Activated CD4-positive, alpha-beta T cell treated with anti-CD3 and anti-CD28 coated beads for 36 hours (primary cell): ENCODE measurements at regions not wholly inside any gene's neighbourhood (a gene's known extent, or its start where the extent isn't known, plus 50 kb on each side); places are given as distances from the start of the nearest gene placed in this dataset.

ENCODE experiments used
- ATAC-seq: fragments of 200-7000 bp; cut with Tn5 transposase; one replicate; pipeline ENCODE4 v1.10.0; 2021; ENCODE audit warnings: mild to moderate bottlenecking, moderate library complexity
- CTCF ChIA-PET: fragments of 350-600 bp; sonication (Branson Sonifier 250); formaldehyde crosslinking; loops from one replicate; lab custom pipeline; 2021; ENCODE audit warnings: antibody characterized with exemption; lab: Charles Lee
- POLR2A ChIA-PET: fragments of 350-600 bp; sonication (Branson Sonifier 250); formaldehyde crosslinking; loops from one replicate; lab custom pipeline; 2021; ENCODE audit warnings: antibody characterized with exemption, inconsistent platforms; lab: Charles Lee
- DNase-seq: peaks from one replicate; pipeline ENCODE4 v3.0.0-alpha.2; 2020
- H3K27ac Mint-ChIP-seq: one replicate; pipeline ENCODE4 v1.8.0; 2021; ENCODE audit warnings: mixed read lengths
- H3K27me3 Mint-ChIP-seq: one replicate; pipeline ENCODE4 v1.8.0; 2021; ENCODE audit warnings: mixed read lengths
- H3K36me3 Mint-ChIP-seq: one replicate; pipeline ENCODE4 v1.8.0; 2021; ENCODE audit warnings: low read depth, mixed read lengths
- H3K4me1 Mint-ChIP-seq: one replicate; pipeline ENCODE4 v1.8.0; 2021; ENCODE audit warnings: mixed read lengths
- H3K4me3 Mint-ChIP-seq: one replicate; pipeline ENCODE4 v1.8.0; 2021; ENCODE audit warnings: mild to moderate bottlenecking, moderate library complexity, mixed read lengths
- H3K9me3 Mint-ChIP-seq: one replicate; pipeline ENCODE4 v1.8.0; 2021; ENCODE audit warnings: low read depth, mixed read lengths
- intact Hi-C, 2 experiments: fragments of 100-400 bp; cut with DNase I in 1 of 2; cut with micrococcal nuclease in 1 of 2; formaldehyde crosslinking; loops; one replicate each; pipeline versions ENCODE4 v1.14.2 to v1.15.1; 2022 to 2024; cut with DNase I, micrococcal nuclease

DNA sequence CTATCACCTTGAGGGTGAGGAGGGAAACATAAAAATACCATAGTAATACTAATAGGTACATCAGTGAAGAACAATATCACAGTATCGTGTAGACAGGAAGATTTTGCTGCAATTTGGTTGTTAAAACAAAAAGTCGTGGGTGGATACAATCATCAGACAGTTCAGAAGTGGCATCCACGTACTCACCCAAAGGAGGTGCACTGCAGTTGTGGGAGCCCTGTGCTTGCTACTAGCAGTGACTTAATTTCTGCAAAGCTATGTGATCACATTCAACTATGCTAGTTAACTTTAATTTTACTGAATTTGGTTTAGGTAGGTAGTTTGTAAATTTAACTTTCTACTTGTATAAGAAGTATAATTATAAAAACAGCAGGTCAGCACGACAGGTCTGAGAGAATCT lies 188.2 kb upstream of the SGK1 start:
- H3K9me3 Mint-ChIP-seq, result no peaks in the 10 kb centered on the region
- no peak for ATAC-seq
- H3K4me1 Mint-ChIP-seq, result no peaks in the 10 kb centered on the region
- ChIA-PET POLR2A (no interaction called here), CTCF (no interaction called here)
- DNase-seq, result no peak
- H3K36me3 Mint-ChIP-seq, result no peaks in the 10 kb centered on the region
- intact Hi-C loops, result no loop called here
- no peak overlapping the region for H3K27ac Mint-ChIP-seq
- H3K4me3 Mint-ChIP-seq, result no peak overlapping the region
- H3K27me3 Mint-ChIP-seq, result no peaks in the 10 kb centered on the region

DNA sequence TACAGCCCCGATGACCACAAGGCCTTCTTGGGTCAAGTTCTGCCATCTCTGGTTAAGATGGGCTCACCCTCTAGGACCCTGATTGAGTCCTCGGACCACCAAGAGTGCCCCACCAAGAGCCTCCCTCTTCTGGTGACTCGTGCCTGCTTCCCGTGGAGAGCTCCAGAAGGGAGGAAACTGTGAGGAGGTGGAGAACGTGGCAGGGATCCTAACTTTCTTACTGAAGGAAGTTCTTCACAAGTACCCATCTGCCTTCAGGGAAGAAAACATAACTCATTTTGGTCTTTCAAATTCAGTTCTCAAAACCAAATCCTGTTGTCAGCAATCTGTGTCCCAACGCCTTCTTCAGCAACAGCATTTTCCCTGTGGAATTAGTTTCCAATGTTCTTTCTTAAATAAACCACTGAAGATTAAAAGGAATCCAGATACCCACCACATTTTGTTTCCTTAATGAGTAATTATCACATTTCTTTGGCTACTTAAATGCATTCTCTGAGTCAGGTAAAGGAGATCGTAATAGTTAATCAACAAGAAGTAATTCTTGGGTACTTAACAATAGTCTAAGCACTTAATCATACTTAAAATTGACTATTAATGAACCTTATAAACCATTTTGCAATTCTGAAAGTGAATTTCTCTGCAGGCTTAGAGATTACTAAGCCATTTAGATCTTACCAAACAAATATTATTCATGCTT lies 185.8 kb upstream of the SGK1 start:
- Mint-ChIP-seq H3K4me1 (no peaks in the 10 kb centered on the region), H3K27me3 (no peaks in the 10 kb centered on the region), H3K36me3 (no peaks in the 10 kb centered on the region), H3K27ac (no peak overlapping the region), H3K9me3 (no peaks in the 10 kb centered on the region), H3K4me3 (no peak overlapping the region)
- CTCF ChIA-PET, result interaction anchor here (0.9 kb wide), 1 partner anchor 18 kb away, joined by 3 read pairs; no protein-coding TSS in a partner anchor
- ATAC-seq (no peak), DNase-seq (no peak)
- intact Hi-C loops, result no loop called here
- POLR2A ChIA-PET, result no interaction called here

DNA sequence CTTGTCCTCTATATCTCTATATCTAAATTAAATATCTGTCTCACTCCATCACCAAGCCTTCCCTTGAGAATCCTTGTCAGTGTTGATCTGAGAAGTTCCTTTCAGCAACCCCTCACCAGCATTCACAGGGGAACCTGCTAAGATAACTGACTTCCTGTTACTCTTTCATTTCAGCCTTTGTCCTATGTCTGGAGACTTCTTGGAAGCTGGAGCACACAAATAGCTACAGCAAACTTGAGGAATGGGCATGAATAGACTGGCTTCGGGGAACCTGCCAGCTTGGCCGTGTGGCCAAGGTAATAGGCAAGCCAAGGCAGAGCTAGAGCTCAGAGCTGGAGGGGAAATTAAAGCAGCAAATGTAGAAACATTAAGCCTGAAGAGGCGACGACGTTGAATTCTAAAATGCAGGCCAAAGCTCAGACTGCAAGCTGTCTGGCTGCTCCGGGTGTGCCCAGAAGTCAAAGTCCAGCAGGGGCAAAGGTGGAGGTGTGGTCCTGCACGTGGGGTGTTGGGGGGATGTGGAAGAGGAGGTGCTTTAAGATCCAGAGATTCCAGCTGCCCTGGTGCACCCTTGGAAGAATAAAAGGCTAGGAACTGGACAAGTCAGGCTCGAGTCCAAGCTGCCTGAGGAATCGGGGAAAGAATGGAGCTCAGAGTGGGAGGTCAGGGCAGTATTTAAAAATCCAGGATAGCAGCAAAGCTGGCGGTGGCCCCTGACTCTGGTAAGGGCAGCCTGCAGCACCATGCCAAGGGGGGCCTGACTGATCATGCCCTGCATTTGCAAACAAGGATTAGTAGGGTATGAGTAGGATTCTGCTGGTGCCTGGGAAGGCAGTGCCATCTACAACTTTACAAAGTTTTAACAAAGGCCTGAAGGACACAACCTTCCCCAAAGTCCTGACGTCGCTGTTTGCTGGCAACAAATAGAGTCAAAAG lies 185.0 kb upstream of the SGK1 start:
- no peaks in the 10 kb centered on the region for H3K27me3 Mint-ChIP-seq
- CTCF ChIA-PET, result interaction anchor here (0.6 to 0.9 kb wide), 3 partner anchors 11 to 622 kb away, joined by 3 read pairs; no protein-coding TSS in a partner anchor

DNA sequence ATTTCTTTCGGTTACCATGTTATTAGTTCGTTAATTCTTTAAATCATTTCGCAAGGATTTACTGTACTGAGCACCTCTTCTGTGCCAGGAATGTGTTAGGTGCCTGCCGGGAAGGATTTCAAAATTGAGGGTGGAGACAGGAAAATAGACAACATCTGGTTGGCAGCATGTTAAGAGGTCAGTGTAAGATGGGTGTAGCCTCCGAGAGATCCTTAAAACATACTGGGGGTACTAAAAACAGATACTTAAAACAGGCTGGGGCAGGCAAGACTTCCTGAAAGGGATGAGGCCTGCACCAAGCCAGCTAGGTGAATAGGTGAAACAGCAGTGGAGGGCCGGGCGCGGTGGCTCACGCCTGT lies 178.0 kb upstream of the SGK1 start:
- Mint-ChIP-seq H3K27ac (no peak overlapping the region), H3K36me3 (no peaks in the 10 kb centered on the region), H3K4me1 (no peaks in the 10 kb centered on the region), H3K4me3 (no peak overlapping the region), H3K9me3 (no peaks in the 10 kb centered on the region), H3K27me3 (no peaks in the 10 kb centered on the region)
- DNase-seq (no peak), ATAC-seq (no peak)
- POLR2A ChIA-PET, result no interaction called here
- intact Hi-C loops, result no loop called here
- CTCF ChIA-PET, result no interaction called here

More for the DNA sequence above, 185.0 kb upstream of the SGK1 start:
- ATAC-seq (no peak), DNase-seq (no peak)
- intact Hi-C loops, result no loop called here
- no peaks in the 10 kb centered on the region for H3K4me1 Mint-ChIP-seq
- no peak overlapping the region for H3K27ac Mint-ChIP-seq
- no peak overlapping the region for H3K4me3 Mint-ChIP-seq
- POLR2A ChIA-PET, result no interaction called here
- H3K36me3 Mint-ChIP-seq, result no peaks in the 10 kb centered on the region
- H3K9me3 Mint-ChIP-seq, result no peaks in the 10 kb centered on the region

DNA sequence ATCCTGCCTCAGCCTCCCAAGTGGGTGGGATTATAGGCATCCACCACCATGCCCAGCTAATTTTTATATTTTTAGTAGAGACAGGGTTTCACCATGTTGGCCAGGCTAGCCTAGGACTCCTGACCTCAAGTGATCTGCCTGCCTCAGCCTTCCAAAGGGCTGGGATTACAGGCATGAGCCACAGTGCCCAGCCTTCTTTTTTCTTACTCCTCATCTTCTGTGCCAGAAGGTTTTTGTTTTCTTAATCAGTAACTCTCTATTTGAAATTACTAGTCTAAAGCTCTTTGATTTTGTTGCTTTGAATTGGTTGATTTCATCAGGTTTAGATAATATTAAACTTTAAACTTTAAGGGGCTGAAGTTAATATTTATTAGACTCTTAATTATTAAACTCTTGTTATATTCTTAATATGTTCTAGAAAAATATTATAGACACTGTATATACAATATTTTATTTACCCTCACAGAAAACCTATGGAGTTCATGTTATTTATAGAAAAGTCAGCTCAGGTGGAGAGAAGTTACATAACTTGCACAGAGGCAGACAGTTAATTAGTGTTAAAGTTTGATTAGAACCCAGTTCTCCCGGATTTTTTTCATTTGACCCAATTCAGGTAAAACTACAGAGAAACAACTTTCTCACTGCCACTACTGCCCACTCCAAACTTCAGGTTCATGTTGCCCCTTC lies 177.4 kb upstream of the SGK1 start:
- no peaks in the 10 kb centered on the region for H3K4me1 Mint-ChIP-seq
- H3K4me3 Mint-ChIP-seq, result no peak overlapping the region
- H3K27ac Mint-ChIP-seq, result no peak overlapping the region
- intact Hi-C loops, result no loop called here
- no peaks in the 10 kb centered on the region for H3K36me3 Mint-ChIP-seq
- ATAC-seq (no peak), DNase-seq (no peak)
- no peaks in the 10 kb centered on the region for H3K9me3 Mint-ChIP-seq
- CTCF ChIA-PET, result no interaction called here
- POLR2A ChIA-PET, result no interaction called here
- no peaks in the 10 kb centered on the region for H3K27me3 Mint-ChIP-seq

DNA sequence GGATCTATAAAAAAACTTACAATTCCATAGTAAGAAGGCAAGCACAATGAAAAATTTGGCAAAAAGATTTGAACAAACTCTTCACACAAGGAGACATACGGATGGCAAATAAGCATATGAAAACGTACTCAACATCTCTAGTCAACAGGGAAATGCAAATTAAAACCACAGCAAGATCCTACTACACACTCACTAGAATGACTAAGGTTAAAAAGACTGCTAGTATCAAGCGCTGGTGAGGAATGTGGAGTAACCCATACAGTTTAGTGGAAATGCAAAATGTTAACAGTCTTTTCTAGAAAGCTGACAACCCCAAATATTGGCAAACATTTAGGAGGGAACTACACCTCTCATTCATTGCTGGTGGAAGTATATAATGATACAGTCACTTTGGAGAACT lies 175.9 kb upstream of the SGK1 start:
- Mint-ChIP-seq H3K27me3 (no peaks in the 10 kb centered on the region), H3K4me1 (no peaks in the 10 kb centered on the region), H3K27ac (no peak overlapping the region), H3K9me3 (no peaks in the 10 kb centered on the region), H3K4me3 (no peak overlapping the region), H3K36me3 (no peaks in the 10 kb centered on the region)
- ChIA-PET CTCF (no interaction called here), POLR2A (no interaction called here)
- DNase-seq, result no peak
- no peak for ATAC-seq
- intact Hi-C loops, result no loop called here

DNA sequence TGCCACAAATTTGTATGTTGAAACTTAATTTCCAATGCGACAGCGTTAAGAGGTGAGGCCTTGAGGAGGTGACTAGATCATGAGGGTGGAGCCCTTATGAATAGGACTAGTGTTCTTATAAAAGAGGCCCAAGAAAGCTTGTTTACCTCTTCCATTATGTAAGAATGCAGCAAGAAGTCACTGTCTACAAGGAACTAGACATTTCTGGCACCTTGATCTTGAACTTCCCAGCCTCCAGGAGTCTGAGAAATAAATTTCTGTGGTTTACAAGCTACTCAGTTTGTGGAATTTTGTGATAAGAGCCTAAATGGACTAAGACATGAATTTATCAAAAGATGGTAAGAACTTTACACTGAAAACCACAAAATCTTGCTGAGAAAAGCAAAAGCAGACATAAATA lies 173.6 kb upstream of the SGK1 start:
- Mint-ChIP-seq H3K36me3 (no peaks in the 10 kb centered on the region), H3K27me3 (no peaks in the 10 kb centered on the region), H3K27ac (no peak overlapping the region), H3K4me1 (no peaks in the 10 kb centered on the region), H3K4me3 (no peak overlapping the region), H3K9me3 (peaks cover 2% of the 10 kb centered on the region)
- ATAC-seq, result no peak
- ChIA-PET CTCF (no interaction called here), POLR2A (no interaction called here)
- intact Hi-C loops, result no loop called here
- DNase-seq, result no peak

DNA sequence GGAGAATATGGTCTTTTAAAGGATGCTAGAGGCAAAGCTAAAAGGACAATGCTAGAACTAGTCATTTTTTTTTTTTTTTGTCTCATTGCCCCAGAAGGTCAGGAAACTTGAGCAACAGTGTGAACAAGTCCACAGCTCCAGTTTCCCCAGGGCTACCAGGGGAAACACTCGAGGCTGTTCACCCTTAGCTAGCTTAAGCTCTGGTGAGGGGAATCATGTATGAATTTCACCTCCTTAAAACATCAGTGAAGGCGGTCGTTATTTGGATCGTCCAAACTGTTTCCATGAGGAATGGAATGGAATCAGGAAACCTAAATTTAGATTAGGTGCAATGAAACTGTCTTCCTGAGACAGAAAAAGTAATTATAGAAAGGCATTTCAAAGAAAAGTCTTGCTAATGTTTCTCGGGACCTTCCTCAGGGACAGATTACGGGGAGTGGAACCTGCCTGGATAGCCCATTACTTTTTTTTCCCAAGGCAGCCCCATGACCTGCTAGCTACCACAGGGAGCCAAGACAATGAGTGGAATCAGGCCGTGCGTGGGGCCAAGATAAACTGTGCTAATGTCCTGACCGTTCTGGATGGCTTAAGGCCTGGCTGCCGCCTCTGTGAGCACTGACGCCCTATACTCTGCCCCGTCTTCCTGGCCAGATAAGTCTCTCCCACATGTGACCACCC lies 164.8 kb upstream of the SGK1 start:
- POLR2A ChIA-PET, result interaction anchor here (0.6 kb wide), 1 partner anchor 109 kb away, joined by 4 read pairs; no protein-coding TSS in a partner anchor
- DNase-seq (no peak), ATAC-seq (no peak)
- intact Hi-C loops, result no loop called here
- CTCF ChIA-PET, result interaction anchor here (1.2 kb wide), 1 partner anchor 83 kb away, joined by 3 read pairs; no protein-coding TSS in a partner anchor
- H3K27me3 Mint-ChIP-seq, result no peaks in the 10 kb centered on the region
- H3K9me3 Mint-ChIP-seq, result peaks cover 2% of the 10 kb centered on the region
- H3K4me3 Mint-ChIP-seq, result no peak overlapping the region
- H3K27ac Mint-ChIP-seq, result no peak overlapping the region
- H3K4me1 Mint-ChIP-seq, result peaks cover 7% of the 10 kb centered on the region
- no peaks in the 10 kb centered on the region for H3K36me3 Mint-ChIP-seq

DNA sequence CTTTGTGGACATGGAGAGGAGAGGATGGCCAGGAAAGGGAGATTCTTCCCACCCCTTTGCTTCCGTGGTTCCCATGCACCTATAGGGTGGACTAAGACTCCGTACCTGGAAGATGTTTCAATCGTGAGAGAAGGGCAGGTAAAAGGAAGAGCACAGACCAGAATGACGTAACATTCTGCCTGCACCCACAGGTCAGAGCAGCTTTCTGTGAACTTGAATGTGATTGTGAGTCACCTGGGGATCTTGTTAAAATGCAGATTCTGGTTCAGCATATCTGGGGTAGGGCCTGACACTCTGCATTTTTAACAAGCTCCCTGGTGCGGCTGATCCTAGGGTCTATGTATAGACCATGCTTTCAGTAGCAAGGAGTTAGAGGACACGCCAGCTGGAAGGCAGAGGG lies 164.1 kb upstream of the SGK1 start:
- intact Hi-C loops, result no loop called here
- H3K36me3 Mint-ChIP-seq, result no peaks in the 10 kb centered on the region
- POLR2A ChIA-PET, result interaction anchor here (0.6 kb wide), 1 partner anchor 109 kb away, joined by 4 read pairs; no protein-coding TSS in a partner anchor
- DNase-seq (no peak), ATAC-seq (no peak)
- peaks cover 2% of the 10 kb centered on the region for H3K9me3 Mint-ChIP-seq
- no peak overlapping the region for H3K27ac Mint-ChIP-seq
- CTCF ChIA-PET, result interaction anchor here (0.7 kb wide), 1 partner anchor 972 kb away, joined by 3 read pairs; no protein-coding TSS in a partner anchor
- peaks cover 7% of the 10 kb centered on the region for H3K4me1 Mint-ChIP-seq
- no peaks in the 10 kb centered on the region for H3K27me3 Mint-ChIP-seq
- no peak overlapping the region for H3K4me3 Mint-ChIP-seq

DNA sequence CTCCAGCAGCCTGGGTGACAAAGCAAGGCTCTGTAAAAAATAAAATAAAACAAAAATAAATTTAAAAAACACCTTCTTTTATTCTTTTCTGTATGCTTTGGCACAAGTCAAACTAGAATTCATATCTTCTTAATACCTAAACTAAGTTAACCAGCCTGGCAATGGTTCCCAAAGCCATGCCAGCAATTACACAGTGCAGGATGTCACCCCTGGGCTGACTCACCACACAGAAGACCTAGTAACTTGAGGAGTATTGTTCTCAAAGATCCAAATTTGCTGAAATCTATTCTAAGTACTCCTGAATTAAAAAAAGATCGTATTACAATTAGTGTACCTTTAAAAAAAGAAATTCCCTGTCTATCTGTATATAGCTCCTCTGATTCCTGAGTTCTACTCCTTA lies 162.7 kb upstream of the SGK1 start:
- intact Hi-C loops, result no loop called here
- no peak for DNase-seq
- Mint-ChIP-seq H3K4me1 (peaks cover 7% of the 10 kb centered on the region), H3K36me3 (no peaks in the 10 kb centered on the region), H3K4me3 (no peak overlapping the region), H3K9me3 (no peaks in the 10 kb centered on the region), H3K27me3 (no peaks in the 10 kb centered on the region), H3K27ac (no peak overlapping the region)
- ChIA-PET CTCF (no interaction called here), POLR2A (interaction anchor here (0.7 kb wide), 1 partner anchor 169 kb away, joined by 3 read pairs; no protein-coding TSS in a partner anchor)
- ATAC-seq, result no peak
